ENCODE measurements at regions not wholly inside any gene's neighbourhood (a gene's known extent, or its start where the extent isn't known, plus 50 kb on each side); places are given as distances from the start of the nearest gene placed in this dataset.

GRCh38 chr5:39822020-39822419 lies 397.2 kb upstream of the DAB2 start:
- TF ChIP-seq CTCF (IDR thresholded peaks at IDR 0.05) (no peak), POLR2A (IDR thresholded peaks at IDR 0.05) (no peak)

Data from uterus (tissue), 2 donors.